ENCODE measurements at regions not wholly inside any gene's neighbourhood (a gene's known extent, or its start where the extent isn't known, plus 50 kb on each side); places are given as distances from the start of the nearest gene placed in this dataset.

DNA sequence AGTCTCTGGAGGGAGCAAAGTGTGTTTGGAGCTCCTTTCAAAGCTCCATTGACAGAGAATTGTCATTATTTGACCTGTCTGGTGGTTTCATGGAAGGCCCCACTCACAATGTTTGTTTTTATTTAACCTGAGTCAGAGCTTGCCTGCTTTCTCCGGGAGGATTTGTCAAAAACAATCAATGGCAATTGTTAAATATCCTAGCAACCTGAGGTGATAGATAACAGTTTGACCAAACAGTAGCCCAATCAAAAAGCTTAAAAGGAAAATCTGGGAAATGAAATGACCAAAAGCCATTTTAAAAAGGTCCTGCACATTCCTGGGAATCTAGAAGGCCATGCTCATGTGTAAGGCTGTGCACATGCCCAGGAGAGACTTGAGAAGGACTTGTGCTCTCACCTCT lies 177.2 kb upstream of the POC5 start:
- Histone ChIP-seq H3K9me3 (peaks cover 3% of the 10 kb centered on the region), H3K36me3 (ENCODE audit: insufficient read depth in 1 of 2, low read depth in 1 of 2) (no peaks in the 10 kb centered on the region), H3K27ac (no peak overlapping the region), H3K27me3 (ENCODE audit: insufficient read depth in 3 of 3, low read length in 2 of 3) (no peaks in the 10 kb centered on the region), H3K4me1 (no peaks in the 10 kb centered on the region), H3K4me3 (no peak overlapping the region)
- DNase-seq (no peak), ATAC-seq (no peak)
- 83 to 89% (median 85%) methylated on average over 1 of the region's 1 CpG for WGBS, 3 donors
- TF ChIP-seq CTCF (IDR thresholded peaks at IDR 0.05) = no peak
- intact Hi-C loops (cut with DNase I) = no loop called here

DNA sequence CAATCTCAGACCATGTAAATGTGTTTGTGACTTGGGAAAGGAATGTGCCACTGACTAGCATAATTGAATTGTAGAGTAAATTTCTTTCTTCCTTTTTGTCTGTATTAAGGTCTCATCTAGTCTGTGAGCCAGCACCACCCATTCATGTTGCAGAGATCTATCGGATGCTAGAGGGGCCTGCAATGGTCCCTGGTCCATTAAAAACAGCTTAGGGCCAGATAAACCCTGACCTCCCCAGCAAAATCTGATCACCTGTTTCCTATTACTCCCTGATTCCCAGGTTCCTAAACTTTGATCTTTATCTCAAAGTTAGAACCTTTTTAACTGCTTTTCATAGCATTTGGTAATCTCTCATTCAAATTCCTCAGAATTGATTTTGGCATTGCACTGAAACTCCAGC lies 174.5 kb upstream of the POC5 start:
- Histone ChIP-seq H3K9me3 (peaks cover 3% of the 10 kb centered on the region), H3K4me3 (no peak overlapping the region), H3K27ac (no peak overlapping the region), H3K27me3 (ENCODE audit: insufficient read depth in 3 of 3, low read length in 2 of 3) (no peaks in the 10 kb centered on the region), H3K4me1 (no peaks in the 10 kb centered on the region), H3K36me3 (ENCODE audit: insufficient read depth in 1 of 2, low read depth in 1 of 2) (no peaks in the 10 kb centered on the region)
- intact Hi-C loops (cut with DNase I) = no loop called here
- no peak for TF ChIP-seq CTCF (IDR thresholded peaks at IDR 0.05)
- ATAC-seq = no peak
- DNase-seq = no peak
- 46 to 71% (median 64%) methylated on average over 1 of the region's 1 CpG for WGBS, 3 donors

GRCh38 chr5:75891020-75891419 lies 173.8 kb upstream of the POC5 start:
- intact Hi-C loops (cut with DNase I) = no loop called here
- DNase-seq = no peak
- H3K4me1 ChIP-seq = no peaks in the 10 kb centered on the region
- ATAC-seq = no peak
- no peak overlapping the region for H3K27ac ChIP-seq
- H3K4me3 ChIP-seq = no peak overlapping the region
- H3K27me3 ChIP-seq (ENCODE audit: insufficient read depth in 3 of 3, low read length in 2 of 3) = no peaks in the 10 kb centered on the region
- 61 to 70% (median 63%) methylated on average over 1 of the region's 1 CpG for WGBS, 3 donors
- H3K9me3 ChIP-seq = peaks cover 3% of the 10 kb centered on the region
- TF ChIP-seq CTCF (IDR thresholded peaks at IDR 0.05) = no peak
- H3K36me3 ChIP-seq (ENCODE audit: insufficient read depth in 1 of 2, low read depth in 1 of 2) = no peaks in the 10 kb centered on the region

GRCh38 chr5:75890546-75890945 lies 173.3 kb upstream of the POC5 start:
- WGBS, 3 donors = 62 to 67% (median 66%) methylated on average over 1 of the region's 1 CpG
- no peak overlapping the region for H3K27ac ChIP-seq
- H3K4me3 ChIP-seq = no peak overlapping the region
- H3K27me3 ChIP-seq (ENCODE audit: insufficient read depth in 3 of 3, low read length in 2 of 3) = no peaks in the 10 kb centered on the region
- no peak for TF ChIP-seq CTCF (IDR thresholded peaks at IDR 0.05)
- H3K4me1 ChIP-seq = no peaks in the 10 kb centered on the region
- no peak for DNase-seq
- peaks cover 3% of the 10 kb centered on the region for H3K9me3 ChIP-seq
- no peaks in the 10 kb centered on the region for H3K36me3 ChIP-seq (ENCODE audit: insufficient read depth in 1 of 2, low read depth in 1 of 2)
- intact Hi-C loops (cut with DNase I) = no loop called here
- ATAC-seq = no peak

- DNase-seq (no peak), ATAC-seq (no peak)
- 52 to 54% (median 54%) methylated on average over 2 of the region's 2 CpGs for WGBS, 3 donors
- Histone ChIP-seq H3K36me3 (ENCODE audit: insufficient read depth in 1 of 2, low read depth in 1 of 2) (no peaks in the 10 kb centered on the region), H3K9me3 (no peaks in the 10 kb centered on the region), H3K27me3 (ENCODE audit: insufficient read depth in 3 of 3, low read length in 2 of 3) (no peaks in the 10 kb centered on the region), H3K4me3 (no peak overlapping the region), H3K27ac (no peak overlapping the region), H3K4me1 (no peaks in the 10 kb centered on the region)
- intact Hi-C loops (cut with DNase I) = no loop called here
- TF ChIP-seq CTCF (IDR thresholded peaks at IDR 0.05) = no peak
Observed at GRCh38 chr5:75886706-75887105, 169.5 kb upstream of the POC5 start.

All from psoas muscle (tissue), 7 donors.